HFF-Myc (cell line): ENCODE measurements at regions not wholly inside any gene's neighbourhood (a gene's known extent, or its start where the extent isn't known, plus 50 kb on each side); places are given as distances from the start of the nearest gene placed in this dataset.
"Not testable (repeated sequence)": the region's sequence is repeated elsewhere in the genome, so short reads cannot be mapped to it uniquely, and the experiment has no call there.

Experiments used
- DNase-seq: peaks from one replicate; pipeline ENCODE4 v3.0.0-alpha.2; 2011; ENCODE audit warnings: low read depth; ENCODE audit errors: extremely low read depth
- H3K4me3 ChIP-seq: replicated peaks from 2 replicates; pipeline ENCODE4 v1.5.1; 2011; ENCODE audit warnings: low read depth, mild to moderate bottlenecking, control low read depth, low read length
- TF ChIP-seq, protein P1 (sequence below): IDR thresholded peaks from 2 replicates; pipeline ENCODE4 v1.5.1; 2012; ENCODE audit warnings: mild to moderate bottlenecking, low read depth, low read length, control low read depth; ENCODE audit errors: missing control alignments

GRCh38 chr6:44040786-44041185 lies 86.5 kb downstream of the MRPL14 start:
- DNase-seq = no peak
- H3K4me3 ChIP-seq = no peak overlapping the region
- TF ChIP-seq, protein P1, sequence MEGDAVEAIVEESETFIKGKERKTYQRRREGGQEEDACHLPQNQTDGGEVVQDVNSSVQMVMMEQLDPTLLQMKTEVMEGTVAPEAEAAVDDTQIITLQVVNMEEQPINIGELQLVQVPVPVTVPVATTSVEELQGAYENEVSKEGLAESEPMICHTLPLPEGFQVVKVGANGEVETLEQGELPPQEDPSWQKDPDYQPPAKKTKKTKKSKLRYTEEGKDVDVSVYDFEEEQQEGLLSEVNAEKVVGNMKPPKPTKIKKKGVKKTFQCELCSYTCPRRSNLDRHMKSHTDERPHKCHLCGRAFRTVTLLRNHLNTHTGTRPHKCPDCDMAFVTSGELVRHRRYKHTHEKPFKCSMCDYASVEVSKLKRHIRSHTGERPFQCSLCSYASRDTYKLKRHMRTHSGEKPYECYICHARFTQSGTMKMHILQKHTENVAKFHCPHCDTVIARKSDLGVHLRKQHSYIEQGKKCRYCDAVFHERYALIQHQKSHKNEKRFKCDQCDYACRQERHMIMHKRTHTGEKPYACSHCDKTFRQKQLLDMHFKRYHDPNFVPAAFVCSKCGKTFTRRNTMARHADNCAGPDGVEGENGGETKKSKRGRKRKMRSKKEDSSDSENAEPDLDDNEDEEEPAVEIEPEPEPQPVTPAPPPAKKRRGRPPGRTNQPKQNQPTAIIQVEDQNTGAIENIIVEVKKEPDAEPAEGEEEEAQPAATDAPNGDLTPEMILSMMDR = no peak

- no peak for DNase-seq
- TF ChIP-seq, protein P1 = no peak
- no peak overlapping the region for H3K4me3 ChIP-seq
These were observed 87.4 kb downstream of the MRPL14 start for GRCh38 chr6:44039839-44040350.

- DNase-seq = no peak
- TF ChIP-seq, protein P1 = no peak
- no peak overlapping the region for H3K4me3 ChIP-seq
These were observed 88.0 kb downstream of the MRPL14 start for GRCh38 chr6:44039191-44039719.

GRCh38 chr6:44038543-44039065 lies 88.6 kb downstream of the MRPL14 start:
- TF ChIP-seq, protein P1 = no peak
- H3K4me3 ChIP-seq = no peak overlapping the region
- DNase-seq = no peak

DNA sequence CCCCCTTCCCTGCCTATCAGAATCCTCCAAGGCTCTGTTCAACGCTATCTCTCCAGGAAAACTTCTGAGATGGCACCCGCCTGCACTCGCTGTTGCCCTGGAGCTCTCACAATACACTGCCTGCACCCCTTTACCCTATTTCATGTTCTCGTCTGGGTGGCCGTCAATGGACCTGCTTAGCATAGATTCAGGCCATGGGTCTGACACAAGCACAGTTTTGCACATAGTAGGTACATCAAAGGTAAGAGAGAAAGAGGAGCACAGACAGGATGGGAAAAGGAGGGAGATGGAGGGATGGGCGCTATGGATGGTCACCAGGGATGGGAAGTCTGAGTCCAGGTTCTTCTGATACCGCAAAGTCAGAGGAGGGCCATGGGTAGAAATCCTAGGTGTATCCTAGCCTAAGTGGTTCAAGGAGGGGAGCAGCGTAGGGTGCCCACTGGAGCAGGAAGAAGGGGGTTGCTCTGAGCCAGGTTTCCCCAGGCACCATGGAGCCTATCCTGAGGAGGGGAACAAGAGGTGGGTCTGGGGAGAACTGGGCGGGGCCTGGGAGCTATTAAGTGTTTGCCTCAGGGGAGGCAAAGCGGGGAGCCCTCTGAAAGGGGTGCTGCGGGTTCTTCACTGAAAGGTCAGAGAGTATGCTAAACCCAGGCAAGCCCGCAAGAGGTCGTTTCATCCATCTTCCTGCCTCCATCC lies 89.3 kb downstream of the MRPL14 start:
- H3K4me3 ChIP-seq = no peak overlapping the region
- DNase-seq = no peak
- TF ChIP-seq, protein P1 = no peak

DNA sequence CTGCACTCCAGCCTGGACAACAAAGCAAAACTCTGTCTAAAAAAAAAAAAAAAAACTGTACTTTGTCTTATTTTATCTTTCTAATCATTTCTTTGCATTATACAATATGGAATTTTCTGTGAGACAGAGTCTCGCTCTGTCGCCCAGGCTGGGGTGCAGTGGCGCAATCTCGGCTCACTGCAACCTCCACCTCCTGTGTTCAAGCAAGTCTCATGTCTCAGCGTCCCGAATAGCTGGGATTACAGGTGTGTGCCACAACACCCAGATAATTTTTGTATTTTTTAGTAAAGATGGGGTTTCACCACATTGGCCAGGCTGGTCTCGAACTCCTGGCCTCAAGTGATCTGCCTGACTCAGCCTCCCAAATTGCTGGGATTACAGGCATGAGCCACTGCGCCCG lies 90.0 kb downstream of the MRPL14 start:
- not testable (repeated sequence) for H3K4me3 ChIP-seq, DNase-seq

DNA sequence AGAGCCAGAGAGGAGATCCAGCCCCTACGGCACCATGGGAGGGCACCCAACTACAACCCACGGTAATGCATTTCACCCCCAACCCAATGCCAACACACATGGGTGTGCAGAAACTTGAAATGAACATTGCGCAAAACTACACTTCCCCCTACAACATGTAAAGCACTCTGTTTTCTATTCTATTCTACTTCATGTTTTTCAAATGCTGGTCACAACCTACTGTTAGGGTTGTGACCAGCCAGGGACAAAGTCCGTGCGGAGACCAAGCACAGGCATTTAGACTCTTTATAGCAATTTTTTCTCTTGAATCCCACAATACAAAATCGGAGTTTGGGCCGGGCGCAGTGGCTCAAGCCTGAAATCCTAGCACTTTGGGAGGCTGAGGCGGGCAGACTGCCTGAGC lies 90.6 kb downstream of the MRPL14 start:
- no peak overlapping the region for H3K4me3 ChIP-seq
- TF ChIP-seq, protein P1 = no peak
- no peak for DNase-seq
